GM20431 (cell line): ENCODE measurements at regions not wholly inside any gene's neighbourhood (a gene's known extent, or its start where the extent isn't known, plus 50 kb on each side); places are given as distances from the start of the nearest gene placed in this dataset.

Source experiments
- in situ Hi-C: fragments of 300-500 bp; cut with MseI, MboI; formaldehyde crosslinking; loops from one replicate; pipeline ENCODE4 v1.15.0; 2020; ENCODE audit warnings: low sequenced_read_pairs; ENCODE audit not compliant: unreplicated experiment

- in situ Hi-C loops = no loop called here
These were observed 265.0 kb upstream of the USP24 start for GRCh38 chr1:55480029-55480795.

- in situ Hi-C loops = no loop called here
These were observed 263.6 kb upstream of the USP24 start for GRCh38 chr1:55478742-55479141.

GRCh38 chr1:55477953-55478352, 262.8 kb upstream of the USP24 start:
- in situ Hi-C loops = no loop called here

GRCh38 chr1:55476445-55477015, 261.4 kb upstream of the USP24 start:
- in situ Hi-C loops = no loop called here

- in situ Hi-C loops = no loop called here
These were observed 259.1 kb upstream of the USP24 start for GRCh38 chr1:55474168-55474786.

- in situ Hi-C loops = no loop called here
These were observed 258.5 kb upstream of the USP24 start for GRCh38 chr1:55473661-55474060.

- in situ Hi-C loops = no loop called here
These were observed 257.6 kb upstream of the USP24 start for GRCh38 chr1:55472784-55473183.

GRCh38 chr1:55472115-55472514, 257.0 kb upstream of the USP24 start:
- in situ Hi-C loops = no loop called here

- in situ Hi-C loops = no loop called here
These were observed 253.1 kb upstream of the USP24 start for GRCh38 chr1:55468142-55468795.

GRCh38 chr1:55466921-55467320, 251.8 kb upstream of the USP24 start:
- in situ Hi-C loops = no loop called here

GRCh38 chr1:55466373-55466772, 251.2 kb upstream of the USP24 start:
- in situ Hi-C loops = no loop called here

GRCh38 chr1:55464550-55464949, 249.4 kb upstream of the USP24 start:
- in situ Hi-C loops = no loop called here

- in situ Hi-C loops = no loop called here
These were observed 248.8 kb upstream of the USP24 start for GRCh38 chr1:55463814-55464475.

GRCh38 chr1:55457874-55458273, 242.7 kb upstream of the USP24 start:
- in situ Hi-C loops = no loop called here

GRCh38 chr1:55456971-55457370, 241.8 kb upstream of the USP24 start:
- in situ Hi-C loops = no loop called here

GRCh38 chr1:55448261-55448660, 233.1 kb upstream of the USP24 start:
- in situ Hi-C loops = no loop called here

- in situ Hi-C loops = no loop called here
These were observed 232.3 kb upstream of the USP24 start for GRCh38 chr1:55447488-55447887.

- in situ Hi-C loops = no loop called here
These were observed 231.2 kb upstream of the USP24 start for GRCh38 chr1:55446351-55446750.

- in situ Hi-C loops = no loop called here
These were observed 230.3 kb upstream of the USP24 start for GRCh38 chr1:55445416-55445815.

- in situ Hi-C loops = no loop called here
These were observed 229.5 kb upstream of the USP24 start for GRCh38 chr1:55444667-55445066.
